ENCODE measurements at regions not wholly inside any gene's neighbourhood (a gene's known extent, or its start where the extent isn't known, plus 50 kb on each side); places are given as distances from the start of the nearest gene placed in this dataset.
"Not testable (repeated sequence)": the region's sequence is repeated elsewhere in the genome, so short reads cannot be mapped to it uniquely, and the experiment has no call there.

GRCh38 chr4:132330994-132331393 lies 818.1 kb upstream of the PCDH10 start:
- in situ Hi-C loops (cut with MboI; ENCODE audit: low pct_unique_long_range_greater_than_20kb, low sequenced_read_pairs) = no loop called here
- DNase-seq = no peak

DNA sequence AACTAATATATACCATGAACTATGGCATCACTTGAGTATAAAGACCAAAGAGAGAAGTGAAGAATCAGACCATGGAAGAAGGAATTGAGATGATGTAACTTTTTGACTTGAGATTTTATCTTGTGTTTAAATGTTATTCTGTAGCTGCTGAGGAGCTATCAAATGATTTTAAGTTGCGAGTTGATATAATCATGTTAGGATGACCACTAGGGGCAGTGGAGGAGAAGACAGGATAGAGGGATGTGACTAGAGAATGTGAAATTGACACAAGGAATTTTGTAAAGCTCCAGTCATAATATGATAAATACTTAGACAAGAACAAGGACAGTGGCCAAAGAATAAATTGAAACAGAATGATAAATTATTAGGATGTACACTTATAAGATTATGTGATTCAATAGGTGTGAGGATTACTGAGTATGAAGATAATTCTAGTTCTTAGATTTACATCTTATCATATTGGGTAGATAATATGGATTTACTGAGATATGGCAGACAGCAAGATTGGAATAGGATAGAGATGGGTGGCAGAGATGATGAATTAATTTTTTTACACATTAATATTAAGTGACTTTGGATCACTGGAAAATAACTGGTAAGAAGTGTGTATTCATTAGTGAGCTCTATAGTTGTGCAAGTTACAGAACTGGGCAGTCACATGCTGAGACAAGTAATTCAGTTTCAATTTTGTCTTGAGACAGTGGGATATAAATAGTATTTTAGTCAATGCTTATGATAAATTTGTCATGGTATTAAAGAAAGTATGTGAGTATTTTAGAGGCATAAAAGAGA lies 816.0 kb upstream of the PCDH10 start:
- in situ Hi-C loops (cut with MboI; ENCODE audit: low pct_unique_long_range_greater_than_20kb, low sequenced_read_pairs) = no loop called here
- peak; percentile 3 for DNase-seq

- DNase-seq = no peak
- in situ Hi-C loops (cut with MboI; ENCODE audit: low pct_unique_long_range_greater_than_20kb, low sequenced_read_pairs) = no loop called here
Observed at GRCh38 chr4:132333724-132334047, 815.4 kb upstream of the PCDH10 start.

GRCh38 chr4:132334081-132334480 lies 815.0 kb upstream of the PCDH10 start:
- DNase-seq = no peak
- in situ Hi-C loops (cut with MboI; ENCODE audit: low pct_unique_long_range_greater_than_20kb, low sequenced_read_pairs) = no loop called here

DNA sequence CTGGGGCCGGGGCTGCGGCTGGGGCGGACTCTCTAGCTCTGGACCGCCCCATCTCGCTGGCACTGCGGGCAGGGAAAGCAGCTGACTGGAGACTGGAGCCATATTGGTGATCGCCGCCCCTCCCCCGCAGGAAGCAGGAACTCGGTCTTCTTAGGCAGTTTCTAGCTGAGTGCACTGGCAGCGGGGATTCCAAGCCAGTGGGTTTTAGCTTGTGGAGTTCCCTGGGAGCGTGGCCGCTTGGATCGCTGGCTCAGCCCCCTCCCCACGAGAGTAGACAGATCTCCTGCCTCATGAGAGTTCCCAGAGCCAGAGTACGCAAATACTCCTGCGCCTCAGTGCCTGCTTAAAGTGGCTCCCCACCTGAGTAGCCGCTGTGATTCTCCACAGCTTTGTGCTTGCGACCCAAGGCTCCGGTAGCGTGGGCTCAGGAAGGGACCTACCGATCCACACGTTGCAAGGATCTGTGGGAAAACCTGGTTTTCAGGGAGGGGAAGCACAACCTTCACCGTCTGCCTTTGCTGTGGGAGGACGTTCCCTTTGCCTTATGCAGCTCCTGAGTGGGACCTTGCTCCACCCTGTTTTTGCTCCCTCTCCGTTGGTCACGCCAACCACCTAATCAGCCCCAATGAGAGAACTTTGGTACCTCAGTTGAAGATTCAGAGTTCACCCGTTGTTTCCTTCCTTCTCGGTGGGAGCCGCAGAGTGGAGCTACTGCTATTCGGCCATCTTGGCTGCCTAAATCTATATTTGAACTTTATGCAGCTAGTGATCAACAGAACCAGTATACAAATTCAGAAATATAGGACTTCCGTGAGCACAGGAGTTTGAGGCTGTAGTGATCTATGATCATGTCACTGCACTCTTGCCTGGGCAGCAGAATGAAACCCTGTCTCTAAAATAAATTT lies 803.9 kb upstream of the PCDH10 start:
- DNase-seq = no peak
- in situ Hi-C loops (cut with MboI; ENCODE audit: low pct_unique_long_range_greater_than_20kb, low sequenced_read_pairs) = no loop called here

DNA sequence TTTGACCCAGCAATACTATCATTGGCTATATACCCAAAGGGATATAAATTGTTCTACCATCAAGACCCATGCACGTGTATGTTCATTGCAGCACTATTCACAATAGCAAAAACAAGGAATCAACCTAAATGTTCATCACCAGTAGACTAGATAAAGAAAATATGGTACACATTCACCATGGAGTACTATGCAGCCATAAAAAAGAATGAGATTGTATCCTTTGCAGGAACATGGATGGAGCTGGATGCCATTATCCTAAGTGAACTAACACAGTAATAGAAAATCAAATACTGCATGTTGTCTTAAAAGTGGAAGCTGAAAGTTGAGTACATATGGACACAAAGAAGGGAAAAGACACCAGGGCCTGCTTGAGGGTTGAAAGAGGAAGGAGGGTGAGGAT lies 803.1 kb upstream of the PCDH10 start:
- DNase-seq = no peak
- in situ Hi-C loops (cut with MboI; ENCODE audit: low pct_unique_long_range_greater_than_20kb, low sequenced_read_pairs) = no loop called here

DNA sequence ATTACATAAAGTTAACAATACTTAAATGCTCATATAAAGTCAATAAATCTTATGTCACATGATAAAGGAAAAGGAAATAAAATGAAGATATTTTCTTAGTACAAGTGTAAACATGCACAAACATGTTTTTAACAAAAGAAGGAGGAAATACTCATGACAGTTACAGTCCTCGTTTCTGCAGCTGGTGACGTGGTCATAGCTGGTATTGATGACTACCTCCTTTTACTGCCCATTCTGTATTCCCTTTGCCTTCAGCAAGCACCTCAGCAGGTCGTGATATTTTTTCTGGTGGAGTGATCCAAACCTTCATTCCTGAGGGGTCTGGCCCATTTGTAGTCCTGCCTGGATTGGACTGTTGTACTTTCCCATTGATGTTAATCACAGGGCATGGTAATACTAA lies 797.5 kb upstream of the PCDH10 start:
- DNase-seq; in situ Hi-C loops (cut with MboI; ENCODE audit: low pct_unique_long_range_greater_than_20kb, low sequenced_read_pairs): not testable (repeated sequence)

GRCh38 chr4:132382243-132382642 lies 766.9 kb upstream of the PCDH10 start:
- no peak for DNase-seq

DNA sequence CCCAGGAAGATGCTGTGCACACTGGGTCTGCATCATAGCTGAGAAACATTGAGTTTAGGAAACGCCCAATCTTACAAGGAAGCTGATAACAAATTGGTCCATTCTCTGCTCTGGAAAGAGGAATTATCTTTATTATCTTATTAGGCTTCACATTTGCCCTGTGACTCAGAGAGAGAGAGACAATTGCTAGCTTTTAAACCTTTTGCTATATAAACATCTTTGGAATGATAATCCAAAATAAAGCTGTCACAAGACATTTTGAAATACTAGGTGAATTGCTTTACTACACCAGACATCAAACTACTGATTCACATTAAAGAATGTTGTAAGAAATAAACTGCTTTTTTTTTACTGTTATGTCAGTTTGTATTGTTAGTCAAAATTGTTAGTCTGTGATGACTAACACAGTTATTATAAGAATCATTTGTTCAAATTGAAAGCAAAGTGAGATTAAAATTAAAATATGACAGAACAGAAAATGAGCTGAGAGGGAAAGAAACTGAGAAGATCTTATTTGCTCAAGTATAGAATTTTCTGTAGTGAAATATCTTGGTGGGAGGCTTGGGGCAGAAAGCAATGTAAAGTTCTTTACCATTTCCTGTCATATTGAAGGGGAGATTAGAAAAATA lies 765.4 kb upstream of the PCDH10 start:
- in situ Hi-C loops (cut with MboI; ENCODE audit: low pct_unique_long_range_greater_than_20kb, low sequenced_read_pairs) = no loop called here
- DNase-seq = no peak

More at GRCh38 chr4:132382243-132382642, 766.9 kb upstream of the PCDH10 start:
- in situ Hi-C loops (cut with MboI; ENCODE audit: low pct_unique_long_range_greater_than_20kb, low sequenced_read_pairs) = no loop called here

DNA sequence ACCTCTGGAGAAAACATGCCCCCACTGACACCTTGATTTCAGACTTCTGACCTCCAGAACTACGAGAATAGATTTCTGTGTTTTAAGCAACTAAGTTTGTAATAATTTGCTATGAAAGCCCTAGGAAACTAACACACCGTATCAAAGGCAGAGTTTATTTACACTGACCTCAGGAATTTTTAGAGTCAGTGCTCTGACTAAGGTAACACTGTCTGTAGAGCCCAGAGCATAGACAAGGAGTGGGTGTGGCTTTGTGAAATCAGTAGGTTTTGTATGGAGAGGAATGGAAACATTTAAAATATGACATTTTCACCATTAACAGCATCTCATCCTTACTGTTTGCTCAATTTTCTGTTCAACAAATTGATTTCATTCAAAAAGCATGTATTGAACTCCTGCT lies 764.4 kb upstream of the PCDH10 start:
- in situ Hi-C loops (cut with MboI; ENCODE audit: low pct_unique_long_range_greater_than_20kb, low sequenced_read_pairs) = no loop called here
- DNase-seq = no peak

DNA sequence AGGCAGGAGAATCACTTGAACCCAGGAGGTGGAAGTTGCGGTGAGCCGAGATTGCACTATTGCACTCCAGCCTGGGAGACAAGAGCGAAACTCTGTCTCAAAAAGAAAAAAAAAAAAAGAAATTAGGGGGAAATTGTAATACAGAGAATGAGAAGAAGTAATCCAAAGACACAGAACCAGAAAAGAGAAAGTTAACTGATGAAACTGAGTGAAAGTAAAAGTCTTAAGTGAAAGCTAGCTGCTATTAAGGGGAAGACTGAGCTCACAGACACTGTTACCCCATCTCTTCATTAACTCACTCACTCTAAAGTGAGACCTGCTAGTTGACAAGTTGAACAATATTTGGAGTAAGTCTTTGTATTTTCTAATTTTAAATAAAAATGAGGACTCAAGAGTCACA lies 763.0 kb upstream of the PCDH10 start:
- in situ Hi-C loops (cut with MboI; ENCODE audit: low pct_unique_long_range_greater_than_20kb, low sequenced_read_pairs) = no loop called here
- no peak for DNase-seq

GRCh38 chr4:132387060-132387459 lies 762.0 kb upstream of the PCDH10 start:
- in situ Hi-C loops (cut with MboI; ENCODE audit: low pct_unique_long_range_greater_than_20kb, low sequenced_read_pairs) = no loop called here
- DNase-seq = no peak

DNA sequence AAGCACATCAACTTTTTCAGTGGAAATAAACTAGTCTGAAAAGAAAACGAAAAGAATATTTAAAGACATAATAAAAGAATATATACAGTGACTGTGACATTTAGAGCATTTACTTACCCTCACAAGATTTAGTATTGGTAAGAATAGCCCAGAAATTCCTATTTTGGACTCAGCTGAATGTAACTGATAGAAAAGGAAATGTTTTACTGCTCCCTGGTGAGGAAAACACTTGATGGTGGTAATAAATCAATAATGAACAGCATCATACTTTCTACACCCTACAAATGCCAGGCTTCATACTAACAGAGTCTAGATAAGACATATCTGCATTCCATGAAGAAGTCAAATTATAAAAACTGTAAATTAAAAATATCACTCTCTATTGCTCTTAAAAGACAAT lies 753.5 kb upstream of the PCDH10 start:
- no peak for DNase-seq
- in situ Hi-C loops (cut with MboI; ENCODE audit: low pct_unique_long_range_greater_than_20kb, low sequenced_read_pairs) = no loop called here

DNA sequence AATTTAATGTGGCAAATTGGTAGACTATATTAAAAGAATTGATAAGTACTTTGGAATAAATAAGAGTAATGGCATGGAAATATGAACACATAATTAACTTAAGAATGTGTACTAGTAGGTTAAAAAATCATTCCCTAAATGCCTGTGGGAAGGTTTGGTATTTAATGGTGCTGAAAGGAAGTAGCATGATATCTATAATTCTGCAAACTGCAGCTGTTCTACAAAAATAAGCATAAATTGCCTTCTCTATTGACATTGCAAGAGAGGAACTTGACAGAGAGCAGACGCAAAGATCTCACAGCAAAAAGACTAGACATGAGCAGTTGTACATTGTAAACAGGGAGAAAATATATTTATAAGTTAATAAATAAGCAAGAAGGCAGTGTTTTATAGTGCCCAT lies 752.5 kb upstream of the PCDH10 start:
- DNase-seq = no peak
- in situ Hi-C loops (cut with MboI; ENCODE audit: low pct_unique_long_range_greater_than_20kb, low sequenced_read_pairs) = no loop called here

GRCh38 chr4:132417220-132417619 lies 731.9 kb upstream of the PCDH10 start:
- DNase-seq = no peak
- in situ Hi-C loops (cut with MboI; ENCODE audit: low pct_unique_long_range_greater_than_20kb, low sequenced_read_pairs) = no loop called here

- in situ Hi-C loops (cut with MboI; ENCODE audit: low pct_unique_long_range_greater_than_20kb, low sequenced_read_pairs) = no loop called here
- no peak for DNase-seq
Observed at GRCh38 chr4:132427125-132427524, 722.0 kb upstream of the PCDH10 start.

DNA sequence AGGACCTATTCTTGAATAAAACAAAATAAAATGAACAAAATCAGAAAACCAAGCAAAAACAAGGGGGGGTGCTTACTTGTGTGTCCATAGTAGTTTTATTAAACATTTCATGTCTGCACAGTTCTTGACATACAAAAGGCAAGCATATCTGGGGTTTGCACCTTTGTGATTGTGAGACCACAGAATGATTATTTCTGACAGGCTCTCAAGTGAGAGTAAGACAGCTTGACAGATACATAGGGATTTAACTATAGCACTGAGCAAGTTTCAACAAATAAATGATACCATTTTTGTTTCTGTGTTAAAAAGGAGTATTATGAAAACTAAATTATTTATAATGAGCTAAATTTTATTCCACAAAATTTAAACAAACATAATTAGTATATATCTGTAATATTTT lies 712.0 kb upstream of the PCDH10 start:
- DNase-seq = no peak
- in situ Hi-C loops (cut with MboI; ENCODE audit: low pct_unique_long_range_greater_than_20kb, low sequenced_read_pairs) = no loop called here

DNA sequence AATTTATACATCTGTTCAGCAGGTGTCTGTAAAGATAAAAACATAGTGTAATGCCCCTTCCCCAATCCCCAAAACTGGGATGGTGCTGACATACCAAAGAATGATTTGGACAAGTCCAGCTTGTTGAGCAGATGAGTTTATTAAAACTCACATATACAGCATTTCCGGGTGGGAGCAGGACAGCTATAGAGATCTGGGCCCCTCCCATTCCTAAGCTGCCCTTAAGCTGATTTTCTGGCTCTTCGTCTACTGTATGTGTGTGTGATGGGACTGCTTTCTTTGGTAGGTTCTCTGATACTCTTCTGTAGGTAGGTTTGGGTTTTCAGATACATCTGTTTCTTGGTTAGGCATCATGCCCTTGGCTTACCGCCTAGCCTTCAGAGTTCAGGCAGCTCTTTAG lies 703.7 kb upstream of the PCDH10 start:
- DNase-seq = no peak
- in situ Hi-C loops (cut with MboI; ENCODE audit: low pct_unique_long_range_greater_than_20kb, low sequenced_read_pairs) = no loop called here

DNA sequence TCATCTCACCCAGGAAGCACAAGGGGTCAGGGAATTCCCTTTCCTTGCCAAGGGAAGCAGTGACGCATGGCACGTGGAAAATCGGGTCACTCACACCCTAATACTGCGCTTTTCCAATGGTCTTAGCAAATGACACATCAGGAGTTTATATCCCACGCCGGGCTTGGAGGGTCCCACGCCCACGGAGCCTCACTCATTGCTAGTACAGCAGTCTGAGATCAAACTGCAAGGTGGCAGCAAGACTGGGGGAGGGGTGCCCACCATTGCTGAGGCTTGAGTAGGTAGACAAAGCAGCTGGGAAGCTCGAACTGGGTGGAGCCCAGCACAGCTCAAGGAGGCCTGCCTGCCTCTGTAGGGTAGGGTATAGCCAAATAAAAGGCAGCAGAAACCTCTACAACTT lies 691.1 kb upstream of the PCDH10 start:
- in situ Hi-C loops (cut with MboI; ENCODE audit: low pct_unique_long_range_greater_than_20kb, low sequenced_read_pairs); DNase-seq: not testable (repeated sequence)

DNA sequence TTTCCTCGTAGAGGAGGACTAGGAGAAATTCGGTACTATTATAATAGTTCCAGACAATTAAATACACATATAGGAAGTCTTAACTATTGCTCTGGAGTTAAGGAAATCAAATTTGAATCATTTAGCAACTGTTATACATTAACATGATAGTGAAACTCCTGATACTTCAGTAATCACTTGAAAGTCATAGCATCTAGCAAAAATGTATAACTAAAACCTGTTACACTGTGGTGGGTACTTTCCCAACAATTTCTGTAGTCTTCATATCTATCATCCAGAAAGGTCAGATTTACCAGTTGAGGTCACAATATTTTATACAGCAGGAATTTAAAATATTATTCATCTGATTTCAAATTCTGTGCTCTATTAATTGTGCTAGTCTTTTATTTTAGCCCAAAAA lies 669.6 kb upstream of the PCDH10 start:
- no peak for DNase-seq
- in situ Hi-C loops (cut with MboI; ENCODE audit: low pct_unique_long_range_greater_than_20kb, low sequenced_read_pairs) = no loop called here
